Fibroblast of lung (primary cell): ENCODE measurements at regions not wholly inside any gene's neighbourhood (a gene's known extent, or its start where the extent isn't known, plus 50 kb on each side); places are given as distances from the start of the nearest gene placed in this dataset.

ENCODE experiments used
- DNase-seq, 2 donors: peaks; one replicate each; pipeline versions ENCODE4 v3.0.0 to v3.0.0-alpha.2; 2010; ENCODE audit warnings: low read depth in 2 of 2
- H2AFZ ChIP-seq: 2 replicates; pipeline ENCODE4 v1.5.1; 2012; ENCODE audit warnings: low read length, control low read depth, inconsistent platforms
- H3K27ac ChIP-seq: 2 replicates; pipeline ENCODE4 v1.5.1; 2011; ENCODE audit warnings: low read length, control low read depth; ENCODE audit not compliant: insufficient read depth
- H3K27me3 ChIP-seq: 2 replicates; pipeline ENCODE4 v1.5.1; 2011; ENCODE audit warnings: mild to moderate bottlenecking, low read length; ENCODE audit not compliant: control insufficient read depth, insufficient read depth
- H3K36me3 ChIP-seq: 2 replicates; pipeline ENCODE4 v1.5.1; 2011; ENCODE audit warnings: low read length; ENCODE audit not compliant: control insufficient read depth, insufficient read depth
- H3K4me1 ChIP-seq: 2 replicates; pipeline ENCODE4 v1.5.1; 2011; ENCODE audit warnings: low read length; ENCODE audit not compliant: control insufficient read depth, insufficient read depth; ENCODE audit errors: extremely low read depth
- H3K4me2 ChIP-seq: 2 replicates; pipeline ENCODE4 v1.5.1; 2011; ENCODE audit warnings: low read length, control low read depth; ENCODE audit not compliant: insufficient read depth; ENCODE audit errors: extremely low read depth
- H3K4me3 ChIP-seq, 4 experiments: fragments of 200-600 bp in 1 of 4; sonication (generic) in 1 of 4; replicated peaks in 1 of 4; 2 replicates each; pipeline ENCODE4 v1.5.1; 2011 to 2016; ENCODE audit warnings: low read length in 4 of 4, low read depth in 3 of 4, mild to moderate bottlenecking in 3 of 4, control low read depth in 2 of 4, inconsistent platforms in 1 of 4, mixed read lengths in 1 of 4; ENCODE audit not compliant: insufficient read depth in 1 of 4; ENCODE audit errors: control extremely low read depth in 1 of 4
- H3K79me2 ChIP-seq: 2 replicates; pipeline ENCODE4 v1.5.1; 2012; ENCODE audit warnings: mild to moderate bottlenecking, low read length, inconsistent platforms; ENCODE audit not compliant: control insufficient read depth, insufficient read depth
- H3K9ac ChIP-seq: 2 replicates; pipeline ENCODE4 v1.5.1; 2011; ENCODE audit warnings: mild to moderate bottlenecking, low read length, control low read depth; ENCODE audit not compliant: insufficient read depth
- H3K9me3 ChIP-seq: 2 replicates; pipeline ENCODE4 v1.5.1; 2012; ENCODE audit warnings: low read depth, low read length; ENCODE audit not compliant: control insufficient read depth, insufficient read depth
- H4K20me1 ChIP-seq: 2 replicates; pipeline ENCODE4 v1.5.1; 2011; ENCODE audit warnings: low read length; ENCODE audit not compliant: control insufficient read depth, insufficient read depth; ENCODE audit errors: extremely low read depth
- CTCF ChIP-seq, 2 donors: IDR thresholded peaks in 1 of 2; conservative IDR thresholded peaks in 1 of 2; 1 replicate in 1 of 2; 2 replicates in 1 of 2; pipeline ENCODE4 v1.5.1; 2011 to 2012; ENCODE audit warnings: low read length in 2 of 2, control low read depth in 1 of 2, inconsistent platforms in 1 of 2, low read depth in 1 of 2, mild to moderate bottlenecking in 1 of 2
- EZH2 ChIP-seq: IDR thresholded peaks from 2 replicates; pipeline ENCODE4 v1.5.1; 2012; ENCODE audit warnings: low read length, control low read depth, mild to moderate bottlenecking; ENCODE audit errors: missing control alignments

GRCh38 chrX:122464341-122464740, 719.7 kb upstream of the GRIA3 start:
- H3K79me2 ChIP-seq, result no peaks in the 10 kb centered on the region
- H3K4me3 ChIP-seq, result no peak overlapping the region
- H3K27me3 ChIP-seq, result no peaks in the 10 kb centered on the region
- H3K27ac ChIP-seq, result no peak overlapping the region
- H3K4me1 ChIP-seq, result no peaks in the 10 kb centered on the region
- no peak overlapping the region for H3K4me2 ChIP-seq
- no peaks in the 10 kb centered on the region for H4K20me1 ChIP-seq
- H3K9me3 ChIP-seq, result no peaks in the 10 kb centered on the region
- no peak for DNase-seq
- H2AFZ ChIP-seq, result no peak overlapping the region
- no peak for TF ChIP-seq EZH2
- TF ChIP-seq CTCF (conservative IDR thresholded peaks at IDR 0.05 in 1 of 2, IDR thresholded peaks at IDR 0.05 in 1 of 2; ENCODE audit: low read depth in 1 of 2, low read length in 2 of 2), result no peak
- no peak overlapping the region for H3K9ac ChIP-seq
- no peaks in the 10 kb centered on the region for H3K36me3 ChIP-seq

GRCh38 chrX:122475306-122475705, 708.8 kb upstream of the GRIA3 start:
- Histone ChIP-seq H3K27me3 (no peaks in the 10 kb centered on the region), H3K4me2 (no peak overlapping the region), H2AFZ (no peak overlapping the region), H3K36me3 (no peaks in the 10 kb centered on the region), H3K9ac (no peak overlapping the region), H3K27ac (no peak overlapping the region), H3K9me3 (no peaks in the 10 kb centered on the region), H3K79me2 (no peaks in the 10 kb centered on the region), H4K20me1 (no peaks in the 10 kb centered on the region), H3K4me3 (no peak overlapping the region), H3K4me1 (no peaks in the 10 kb centered on the region)
- DNase-seq, result peak in 1 of 2 donors; percentile 60
- TF ChIP-seq CTCF (conservative IDR thresholded peaks at IDR 0.05 in 1 of 2, IDR thresholded peaks at IDR 0.05 in 1 of 2; ENCODE audit: low read depth in 1 of 2, low read length in 2 of 2), result no peak
- TF ChIP-seq EZH2, result no peak

GRCh38 chrX:122500556-122500955, 683.5 kb upstream of the GRIA3 start:
- H3K4me2 ChIP-seq, result no peak overlapping the region
- no peaks in the 10 kb centered on the region for H3K79me2 ChIP-seq
- no peak overlapping the region for H3K27ac ChIP-seq
- H4K20me1 ChIP-seq, result no peaks in the 10 kb centered on the region
- no peaks in the 10 kb centered on the region for H3K36me3 ChIP-seq
- no peak overlapping the region for H3K4me3 ChIP-seq
- TF ChIP-seq EZH2 (no peak), CTCF (conservative IDR thresholded peaks at IDR 0.05 in 1 of 2, IDR thresholded peaks at IDR 0.05 in 1 of 2; ENCODE audit: low read depth in 1 of 2, low read length in 2 of 2) (no peak)
- H3K27me3 ChIP-seq, result no peaks in the 10 kb centered on the region
- H3K9me3 ChIP-seq, result no peaks in the 10 kb centered on the region
- no peaks in the 10 kb centered on the region for H3K4me1 ChIP-seq
- no peak overlapping the region for H2AFZ ChIP-seq
- no peak overlapping the region for H3K9ac ChIP-seq
- DNase-seq, result no peak
